Liver (tissue), 8 donors: ENCODE measurements at regions not wholly inside any gene's neighbourhood (a gene's known extent, or its start where the extent isn't known, plus 50 kb on each side); places are given as distances from the start of the nearest gene placed in this dataset.

Source experiments
- DNase-seq: peaks from one replicate; pipeline ENCODE4 v3.0.0-alpha.2; 2017; ENCODE audit warnings: low spot score
- H3K27ac ChIP-seq, 2 donors: one replicate each; pipeline ENCODE4 v1.7.0; 2013; ENCODE audit warnings: inconsistent platforms in 2 of 2, low read length in 2 of 2, control low read depth in 1 of 2, low read depth in 1 of 2, mild to moderate bottlenecking in 1 of 2
- H3K27me3 ChIP-seq, 4 donors: one replicate each; pipeline versions ENCODE4 v1.6.1 to v1.7.0; 2013; ENCODE audit warnings: low read length in 3 of 4, inconsistent platforms in 1 of 4, mild to moderate bottlenecking in 1 of 4, moderate library complexity in 1 of 4; ENCODE audit not compliant: control insufficient read depth in 4 of 4, insufficient read depth in 4 of 4
- H3K36me3 ChIP-seq, 4 donors: one replicate each; pipeline versions ENCODE4 v1.6.1 to v1.7.0; 2013; ENCODE audit warnings: low read length in 3 of 4, mild to moderate bottlenecking in 3 of 4, low read depth in 1 of 4, moderate library complexity in 1 of 4; ENCODE audit not compliant: control insufficient read depth in 4 of 4, insufficient read depth in 3 of 4
- H3K4me1 ChIP-seq, 4 donors: one replicate each; pipeline versions ENCODE4 v1.6.1 to v1.7.0; 2013; ENCODE audit warnings: low read length in 3 of 4, mild to moderate bottlenecking in 3 of 4, moderate library complexity in 1 of 4; ENCODE audit not compliant: control insufficient read depth in 4 of 4, insufficient read depth in 4 of 4
- H3K4me3 ChIP-seq, 3 donors: one replicate each; pipeline versions ENCODE4 v1.6.1 to v1.7.0; 2013; ENCODE audit warnings: low read length in 3 of 3, control low read depth in 1 of 3, low read depth in 1 of 3, mild to moderate bottlenecking in 1 of 3
- H3K9ac ChIP-seq, 2 donors: one replicate each; pipeline ENCODE4 v1.7.0; 2013; ENCODE audit warnings: low read length in 2 of 2, mild to moderate bottlenecking in 2 of 2, moderate library complexity in 2 of 2, control low read depth in 1 of 2, low read depth in 1 of 2
- H3K9me3 ChIP-seq, 4 donors: one replicate each; pipeline versions ENCODE4 v1.6.1 to v1.7.0; 2013; ENCODE audit warnings: low read length in 3 of 4; ENCODE audit not compliant: control insufficient read depth in 4 of 4
- ATF3 ChIP-seq: IDR thresholded peaks from 2 replicates; pipeline ENCODE4 v1.6.1; 2016; ENCODE audit warnings: antibody characterized with exemption
- CTCF ChIP-seq: fragments of 150-350 bp; IDR thresholded peaks from 2 replicates; pipeline ENCODE4 v1.5.1; 2017; ENCODE audit warnings: improper control_type of control experiment, low read depth, low read length; ENCODE audit not compliant: missing input control
- FOXA1 ChIP-seq: IDR thresholded peaks from 2 replicates; pipeline ENCODE4 v1.6.1; 2016; ENCODE audit warnings: antibody characterized with exemption
- FOXA2 ChIP-seq: IDR thresholded peaks from 2 replicates; pipeline ENCODE4 v1.6.1; 2016; ENCODE audit warnings: antibody characterized with exemption
- GABPA ChIP-seq, 2 donors: IDR thresholded peaks in 1 of 2; conservative IDR thresholded peaks in 1 of 2; 2 replicates each; pipeline ENCODE4 v1.6.1; 2016; ENCODE audit warnings: antibody characterized with exemption in 2 of 2, mild to moderate bottlenecking in 1 of 2, moderate library complexity in 1 of 2
- HNF4A ChIP-seq, 2 donors: conservative IDR thresholded peaks; 2 replicates each; pipeline ENCODE4 v1.6.1; 2016; ENCODE audit warnings: antibody characterized with exemption in 2 of 2, mild to moderate bottlenecking in 2 of 2
- HNF4G ChIP-seq: IDR thresholded peaks from 2 replicates; pipeline ENCODE4 v1.6.1; 2016; ENCODE audit warnings: antibody characterized with exemption
- NR2F2 ChIP-seq: IDR thresholded peaks from 2 replicates; pipeline ENCODE4 v1.6.1; 2016; ENCODE audit warnings: antibody characterized with exemption
- RAD21 ChIP-seq, 2 donors: IDR thresholded peaks; 2 replicates each; pipeline ENCODE4 v1.6.1; 2016; ENCODE audit warnings: antibody characterized with exemption in 2 of 2, mild to moderate bottlenecking in 2 of 2
- RXRA ChIP-seq, 2 donors: IDR thresholded peaks; 2 replicates each; pipeline ENCODE4 v1.6.1; 2017 to 2018; ENCODE audit warnings: antibody characterized with exemption in 2 of 2, mild to moderate bottlenecking in 1 of 2
- SP1 ChIP-seq: IDR thresholded peaks from 2 replicates; pipeline ENCODE4 v1.6.1; 2018; ENCODE audit warnings: antibody characterized with exemption, mild to moderate bottlenecking
- TAF1 ChIP-seq: conservative IDR thresholded peaks from 2 replicates; pipeline ENCODE4 v1.6.1; 2016; ENCODE audit warnings: antibody characterized with exemption, mild to moderate bottlenecking
- YY1 ChIP-seq: IDR thresholded peaks from 2 replicates; pipeline ENCODE4 v1.6.1; 2016; ENCODE audit warnings: antibody characterized with exemption, mild to moderate bottlenecking
- ZBTB33 ChIP-seq: IDR thresholded peaks from 2 replicates; pipeline ENCODE4 v1.6.1; 2016; ENCODE audit warnings: antibody characterized with exemption
- WGBS: extraction: QIAGEN DNeasy Blood & Tissue Kit; methylation state at CpG from one replicate; pipeline ENCODE4 v1.1.7; 2013; 5-methylcytosine and 5-hydroxymethylcytosine counted together
- TF ChIP-seq, protein P1 (sequence below): IDR thresholded peaks from 2 replicates; pipeline ENCODE4 v1.6.1; 2016; ENCODE audit warnings: antibody characterized with exemption, mild to moderate bottlenecking
- TF ChIP-seq, protein P2 (sequence below): IDR thresholded peaks from 2 replicates; pipeline ENCODE4 v1.6.1; 2016; ENCODE audit warnings: antibody characterized with exemption
- donor health status: healthy.
- donor health status: healthy.
- donor health status: healthy.
- donor health status: healthy.
- donor health status: healthy.

DNA sequence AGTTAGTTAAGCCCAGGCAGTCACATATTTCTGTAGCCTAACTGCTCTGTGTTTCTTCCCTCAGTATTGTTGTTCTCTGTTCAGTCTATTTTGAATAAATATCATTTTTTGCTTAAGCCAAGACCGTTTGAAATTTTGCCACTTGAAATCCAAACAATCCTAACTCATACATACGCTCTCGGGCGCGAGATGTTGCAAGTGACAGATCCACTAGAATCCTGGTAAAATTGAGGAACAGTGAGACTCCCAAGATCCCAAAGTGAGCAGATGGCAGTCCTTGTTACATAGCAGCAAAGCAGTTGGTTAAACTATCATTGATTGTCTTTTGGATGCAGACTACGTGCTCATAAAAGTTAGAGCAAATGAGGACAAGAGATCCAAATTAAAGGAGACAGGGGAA is 625.4 kb downstream of the TBL1XR1 start:
- WGBS: 86% methylated on average over 6 of the region's 6 CpGs
- H3K4me3 ChIP-seq: no peak overlapping the region
- DNase-seq: no peak
- H3K9me3 ChIP-seq: no peaks in the 10 kb centered on the region
- H3K4me1 ChIP-seq: no peaks in the 10 kb centered on the region
- H3K27me3 ChIP-seq: no peaks in the 10 kb centered on the region
- no peak overlapping the region for H3K27ac ChIP-seq
- no peak overlapping the region for H3K9ac ChIP-seq
- no peak for TF ChIP-seq CTCF
- TF ChIP-seq ZBTB33: no peak
- no peak for TF ChIP-seq ATF3
- no peak for TF ChIP-seq HNF4G
- TF ChIP-seq YY1: no peak
- no peak for TF ChIP-seq RAD21 (IDR thresholded peaks at IDR 0.05)
- no peak for TF ChIP-seq SP1
- no peak for TF ChIP-seq FOXA2
- TF ChIP-seq NR2F2: no peak
- no peak for TF ChIP-seq GABPA (IDR thresholded peaks at IDR 0.05 in 1 of 2, conservative IDR thresholded peaks at IDR 0.05 in 1 of 2)
- TF ChIP-seq RXRA (IDR thresholded peaks at IDR 0.05): no peak
- TF ChIP-seq, protein P1, sequence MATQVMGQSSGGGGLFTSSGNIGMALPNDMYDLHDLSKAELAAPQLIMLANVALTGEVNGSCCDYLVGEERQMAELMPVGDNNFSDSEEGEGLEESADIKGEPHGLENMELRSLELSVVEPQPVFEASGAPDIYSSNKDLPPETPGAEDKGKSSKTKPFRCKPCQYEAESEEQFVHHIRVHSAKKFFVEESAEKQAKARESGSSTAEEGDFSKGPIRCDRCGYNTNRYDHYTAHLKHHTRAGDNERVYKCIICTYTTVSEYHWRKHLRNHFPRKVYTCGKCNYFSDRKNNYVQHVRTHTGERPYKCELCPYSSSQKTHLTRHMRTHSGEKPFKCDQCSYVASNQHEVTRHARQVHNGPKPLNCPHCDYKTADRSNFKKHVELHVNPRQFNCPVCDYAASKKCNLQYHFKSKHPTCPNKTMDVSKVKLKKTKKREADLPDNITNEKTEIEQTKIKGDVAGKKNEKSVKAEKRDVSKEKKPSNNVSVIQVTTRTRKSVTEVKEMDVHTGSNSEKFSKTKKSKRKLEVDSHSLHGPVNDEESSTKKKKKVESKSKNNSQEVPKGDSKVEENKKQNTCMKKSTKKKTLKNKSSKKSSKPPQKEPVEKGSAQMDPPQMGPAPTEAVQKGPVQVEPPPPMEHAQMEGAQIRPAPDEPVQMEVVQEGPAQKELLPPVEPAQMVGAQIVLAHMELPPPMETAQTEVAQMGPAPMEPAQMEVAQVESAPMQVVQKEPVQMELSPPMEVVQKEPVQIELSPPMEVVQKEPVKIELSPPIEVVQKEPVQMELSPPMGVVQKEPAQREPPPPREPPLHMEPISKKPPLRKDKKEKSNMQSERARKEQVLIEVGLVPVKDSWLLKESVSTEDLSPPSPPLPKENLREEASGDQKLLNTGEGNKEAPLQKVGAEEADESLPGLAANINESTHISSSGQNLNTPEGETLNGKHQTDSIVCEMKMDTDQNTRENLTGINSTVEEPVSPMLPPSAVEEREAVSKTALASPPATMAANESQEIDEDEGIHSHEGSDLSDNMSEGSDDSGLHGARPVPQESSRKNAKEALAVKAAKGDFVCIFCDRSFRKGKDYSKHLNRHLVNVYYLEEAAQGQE: no peak
- TF ChIP-seq, protein P2, sequence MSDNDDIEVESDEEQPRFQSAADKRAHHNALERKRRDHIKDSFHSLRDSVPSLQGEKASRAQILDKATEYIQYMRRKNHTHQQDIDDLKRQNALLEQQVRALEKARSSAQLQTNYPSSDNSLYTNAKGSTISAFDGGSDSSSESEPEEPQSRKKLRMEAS: no peak
- no peak for TF ChIP-seq FOXA1
- H3K36me3 ChIP-seq: no peaks in the 10 kb centered on the region

DNA sequence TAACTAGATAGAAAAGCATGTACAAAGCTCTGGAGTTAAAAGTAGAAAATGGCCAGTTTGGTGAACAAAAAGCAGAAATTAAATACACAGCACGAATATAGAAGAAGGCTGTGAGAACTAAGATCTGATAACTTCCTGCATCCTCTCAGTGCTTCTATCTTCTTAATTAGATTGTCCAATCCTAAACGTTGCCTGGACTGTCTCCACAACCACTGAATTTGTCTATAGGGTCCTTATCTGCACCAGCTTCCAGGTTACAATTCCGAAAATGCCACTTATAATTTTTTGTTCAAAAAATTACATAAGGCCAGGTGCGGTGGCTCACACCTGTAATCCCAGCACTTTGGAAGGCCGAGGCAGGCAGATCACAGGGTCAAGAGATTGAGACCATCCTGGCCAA is 626.3 kb downstream of the TBL1XR1 start:
- Histone ChIP-seq H3K4me1 (no peaks in the 10 kb centered on the region), H3K9ac (no peak overlapping the region), H3K27me3 (no peaks in the 10 kb centered on the region), H3K27ac (no peak overlapping the region), H3K4me3 (no peak overlapping the region), H3K9me3 (no peaks in the 10 kb centered on the region), H3K36me3 (no peaks in the 10 kb centered on the region)
- no peak for TF ChIP-seq HNF4G
- TF ChIP-seq CTCF: no peak
- no peak for TF ChIP-seq TAF1
- no peak for TF ChIP-seq HNF4A (conservative IDR thresholded peaks at IDR 0.05)
- no peak for DNase-seq
- WGBS: 76% methylated on average over 5 of the region's 5 CpGs
